HUES48 (cell line): ENCODE measurements at regions not wholly inside any gene's neighbourhood (a gene's known extent, or its start where the extent isn't known, plus 50 kb on each side); places are given as distances from the start of the nearest gene placed in this dataset.

Source experiments
- H3K27ac ChIP-seq: one replicate; pipeline ENCODE4 v1.7.0; 2013; ENCODE audit warnings: low read depth, low read length, inconsistent platforms
- H3K27me3 ChIP-seq: 2 replicates; pipeline ENCODE4 v1.6.1; 2013; ENCODE audit warnings: mild to moderate bottlenecking, low read length; ENCODE audit not compliant: control insufficient read depth, insufficient read depth
- H3K36me3 ChIP-seq: 2 replicates; pipeline ENCODE4 v1.6.1; 2013; ENCODE audit warnings: low read length; ENCODE audit not compliant: control insufficient read depth, insufficient read depth
- H3K4me1 ChIP-seq: 2 replicates; pipeline ENCODE4 v1.6.1; 2013; ENCODE audit warnings: mild to moderate bottlenecking, low read length; ENCODE audit not compliant: control insufficient read depth, insufficient read depth
- H3K4me3 ChIP-seq: 2 replicates; pipeline ENCODE4 v1.5.1; 2013; ENCODE audit warnings: mild to moderate bottlenecking, low read depth, low read length
- H3K9ac ChIP-seq: 2 replicates; pipeline ENCODE4 v1.6.1; 2013; ENCODE audit warnings: mild to moderate bottlenecking, low read depth, low read length, moderate library complexity
- H3K9me3 ChIP-seq: 2 replicates; pipeline ENCODE4 v1.6.1; 2013; ENCODE audit warnings: low read length; ENCODE audit not compliant: control insufficient read depth, insufficient read depth

DNA sequence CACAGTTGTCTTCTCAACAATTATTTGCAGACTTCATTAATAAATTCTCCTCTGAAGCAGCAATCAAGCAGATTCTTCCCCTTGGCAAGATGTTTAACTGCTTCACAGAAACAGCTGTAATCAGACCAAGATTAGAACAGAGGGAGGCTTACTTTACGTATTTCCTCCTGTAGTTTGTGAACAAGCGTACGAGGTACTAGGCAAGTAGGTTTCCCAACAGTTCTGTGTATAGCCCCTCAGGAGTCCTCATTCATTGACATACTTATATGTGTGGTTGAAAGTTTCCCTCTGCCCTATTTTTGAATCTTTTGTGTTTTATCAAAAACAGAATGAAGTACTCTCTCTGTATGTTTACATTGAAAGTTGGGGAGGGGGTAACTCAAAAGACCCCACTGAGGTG, 128.0 kb downstream of the SPATA31D1 start:
- H3K9ac ChIP-seq, result no peak overlapping the region
- H3K36me3 ChIP-seq, result no peaks in the 10 kb centered on the region
- H3K9me3 ChIP-seq, result no peaks in the 10 kb centered on the region
- H3K4me3 ChIP-seq, result no peak overlapping the region; the same call in 1 of the 2 replicates
- H3K4me1 ChIP-seq, result peaks cover 20% of the 10 kb centered on the region
- no peaks in the 10 kb centered on the region for H3K27me3 ChIP-seq
- peak overlapping the region; percentile 82 for H3K27ac ChIP-seq

GRCh38 chr9:82117026-82117811, 128.6 kb downstream of the SPATA31D1 start:
- Histone ChIP-seq H3K9ac (no peak overlapping the region), H3K27ac (peak overlapping the region; percentile 82), H3K9me3 (no peaks in the 10 kb centered on the region), H3K4me1 (peaks cover 20% of the 10 kb centered on the region), H3K4me3 (no peak overlapping the region; the same call in 1 of the 2 replicates), H3K36me3 (no peaks in the 10 kb centered on the region), H3K27me3 (no peaks in the 10 kb centered on the region)

GRCh38 chr9:82122731-82123130, 134.2 kb downstream of the SPATA31D1 start:
- Histone ChIP-seq H3K9me3 (no peaks in the 10 kb centered on the region), H3K27ac (no peak overlapping the region), H3K4me1 (peaks cover under 1% of the 10 kb centered on the region), H3K27me3 (no peaks in the 10 kb centered on the region), H3K36me3 (no peaks in the 10 kb centered on the region), H3K9ac (no peak overlapping the region), H3K4me3 (no peak overlapping the region)

DNA sequence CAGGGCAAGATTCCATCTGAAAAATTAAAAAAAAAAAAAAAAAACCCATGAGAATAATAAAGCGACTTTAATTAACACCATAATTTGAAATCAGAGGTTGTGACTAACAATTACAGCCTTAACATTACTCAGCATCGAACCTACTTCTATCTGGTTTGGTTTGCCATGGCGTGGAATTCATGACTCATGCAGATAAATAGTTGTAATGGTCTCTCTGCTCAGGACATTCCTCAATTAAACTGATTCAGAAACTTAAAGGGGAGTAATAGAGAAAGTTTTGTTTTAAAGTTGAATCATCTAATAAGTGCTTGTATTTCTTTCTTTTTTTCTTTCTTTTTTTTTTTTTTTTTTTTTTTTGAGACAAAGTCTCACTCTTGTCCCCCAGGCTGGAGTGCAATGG, 135.5 kb downstream of the SPATA31D1 start:
- no peaks in the 10 kb centered on the region for H3K27me3 ChIP-seq
- no peaks in the 10 kb centered on the region for H3K36me3 ChIP-seq
- no peak overlapping the region for H3K9ac ChIP-seq
- H3K9me3 ChIP-seq, result no peaks in the 10 kb centered on the region
- no peak overlapping the region for H3K4me3 ChIP-seq
- H3K4me1 ChIP-seq, result no peaks in the 10 kb centered on the region
- no peak overlapping the region for H3K27ac ChIP-seq

GRCh38 chr9:82126256-82126655, 137.7 kb downstream of the SPATA31D1 start:
- H3K4me3 ChIP-seq, result no peak overlapping the region
- no peak overlapping the region for H3K9ac ChIP-seq
- H3K9me3 ChIP-seq, result no peaks in the 10 kb centered on the region
- H3K4me1 ChIP-seq, result no peaks in the 10 kb centered on the region
- no peak overlapping the region for H3K27ac ChIP-seq
- no peaks in the 10 kb centered on the region for H3K27me3 ChIP-seq
- H3K36me3 ChIP-seq, result no peaks in the 10 kb centered on the region

DNA sequence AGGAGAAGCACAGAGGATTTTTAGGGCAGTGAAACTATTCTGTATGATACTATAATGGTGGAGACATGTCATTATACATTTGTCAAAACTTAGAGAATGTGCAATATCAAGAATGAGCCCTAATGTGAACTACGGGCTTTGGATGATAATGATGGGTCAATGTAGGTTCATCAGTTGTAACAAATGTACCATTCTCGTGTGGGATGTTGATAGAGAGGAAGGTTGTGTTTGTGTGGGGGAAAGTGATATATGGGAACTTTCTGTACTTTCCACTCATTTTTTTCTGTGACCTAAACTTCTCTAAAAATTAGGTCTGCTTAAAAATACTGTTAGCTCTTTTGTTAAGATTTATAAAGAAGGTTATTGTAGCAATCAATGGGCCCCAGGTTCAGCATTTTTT, 138.9 kb downstream of the SPATA31D1 start:
- no peak overlapping the region for H3K9ac ChIP-seq
- H3K4me1 ChIP-seq, result no peaks in the 10 kb centered on the region
- no peak overlapping the region for H3K4me3 ChIP-seq
- H3K36me3 ChIP-seq, result no peaks in the 10 kb centered on the region
- no peaks in the 10 kb centered on the region for H3K27me3 ChIP-seq
- H3K27ac ChIP-seq, result no peak overlapping the region
- no peaks in the 10 kb centered on the region for H3K9me3 ChIP-seq

DNA sequence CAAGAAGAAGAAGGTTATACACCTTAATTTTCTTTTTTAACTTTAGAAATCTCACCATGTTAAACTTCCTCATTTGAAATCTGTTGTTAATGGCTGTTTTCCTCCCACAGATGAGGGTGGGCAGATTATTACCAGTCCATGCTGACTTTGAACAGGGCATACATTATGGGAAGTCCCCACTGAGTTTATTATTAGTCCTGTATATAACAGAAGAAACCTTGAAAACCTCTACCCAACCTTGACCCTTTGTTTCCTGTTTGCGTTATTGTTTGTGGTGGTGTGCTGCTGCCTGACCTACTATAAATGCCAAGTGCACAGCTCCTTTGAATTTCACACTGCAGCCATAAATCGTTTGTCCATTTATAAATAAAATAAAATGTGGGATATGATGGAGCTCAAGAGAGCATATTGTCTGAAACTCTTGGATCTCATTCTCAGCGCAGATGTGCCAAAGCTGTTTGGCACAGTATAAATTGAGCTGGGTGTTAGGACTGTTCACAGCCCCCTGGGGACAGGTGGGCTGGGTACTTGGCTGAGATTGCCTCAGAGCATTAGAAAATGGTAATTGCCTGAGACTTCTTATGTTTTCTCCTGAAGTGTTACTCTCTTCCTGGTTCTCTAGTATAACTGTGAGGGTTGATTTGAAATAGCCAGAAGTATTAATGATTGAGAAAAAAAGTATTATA, 139.6 kb downstream of the SPATA31D1 start:
- Histone ChIP-seq H3K4me1 (no peaks in the 10 kb centered on the region), H3K9ac (no peak overlapping the region), H3K27me3 (no peaks in the 10 kb centered on the region), H3K9me3 (no peaks in the 10 kb centered on the region), H3K27ac (no peak overlapping the region), H3K4me3 (no peak overlapping the region), H3K36me3 (no peaks in the 10 kb centered on the region)

DNA sequence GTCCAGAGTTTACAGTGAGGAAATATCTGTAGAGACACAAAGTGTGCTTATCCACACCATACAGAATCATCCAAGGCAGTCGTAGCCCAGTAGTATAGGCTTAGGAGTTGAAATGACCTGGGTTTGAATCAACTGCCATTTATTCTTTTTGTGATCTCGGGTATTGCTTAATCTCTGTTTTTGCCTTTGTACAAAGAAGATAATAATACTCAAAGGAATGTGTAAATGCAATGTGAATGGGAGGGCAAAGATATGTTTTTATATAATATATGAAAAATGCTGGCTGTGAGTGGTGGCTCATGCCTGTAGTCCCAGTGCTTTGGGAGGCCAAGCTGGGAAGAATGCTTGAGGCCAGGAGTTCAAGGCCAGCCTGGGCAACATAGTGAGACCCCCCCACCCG, 141.1 kb downstream of the SPATA31D1 start:
- H3K27me3 ChIP-seq, result no peaks in the 10 kb centered on the region
- no peak overlapping the region for H3K27ac ChIP-seq
- H3K36me3 ChIP-seq, result no peaks in the 10 kb centered on the region
- H3K4me1 ChIP-seq, result no peaks in the 10 kb centered on the region
- H3K9me3 ChIP-seq, result no peaks in the 10 kb centered on the region
- H3K9ac ChIP-seq, result no peak overlapping the region
- H3K4me3 ChIP-seq, result no peak overlapping the region

GRCh38 chr9:82130331-82131042, 141.9 kb downstream of the SPATA31D1 start:
- no peak overlapping the region for H3K27ac ChIP-seq
- H3K9me3 ChIP-seq, result no peaks in the 10 kb centered on the region
- no peak overlapping the region for H3K4me3 ChIP-seq
- H3K27me3 ChIP-seq, result no peaks in the 10 kb centered on the region
- H3K36me3 ChIP-seq, result no peaks in the 10 kb centered on the region
- no peaks in the 10 kb centered on the region for H3K4me1 ChIP-seq
- H3K9ac ChIP-seq, result no peak overlapping the region

GRCh38 chr9:82131072-82131471, 142.5 kb downstream of the SPATA31D1 start:
- Histone ChIP-seq H3K9ac (no peak overlapping the region), H3K4me1 (no peaks in the 10 kb centered on the region), H3K36me3 (no peaks in the 10 kb centered on the region), H3K27me3 (no peaks in the 10 kb centered on the region), H3K9me3 (no peaks in the 10 kb centered on the region), H3K27ac (no peak overlapping the region), H3K4me3 (no peak overlapping the region)

- Histone ChIP-seq H3K27me3 (no peaks in the 10 kb centered on the region), H3K27ac (no peak overlapping the region), H3K4me1 (no peaks in the 10 kb centered on the region), H3K9me3 (no peaks in the 10 kb centered on the region), H3K4me3 (no peak overlapping the region), H3K36me3 (no peaks in the 10 kb centered on the region), H3K9ac (no peak overlapping the region)
These were observed 143.5 kb downstream of the SPATA31D1 start for GRCh38 chr9:82132024-82132423.
